NCI-H2081 treated with DMSO at 0.1 percent for 48 hours (cell line): ENCODE measurements at regions not wholly inside any gene's neighbourhood (a gene's known extent, or its start where the extent isn't known, plus 50 kb on each side); places are given as distances from the start of the nearest gene placed in this dataset.
"Not testable (repeated sequence)": the region's sequence is repeated elsewhere in the genome, so short reads cannot be mapped to it uniquely, and the experiment has no call there.

ENCODE experiments used
- DNase-seq: peaks from one replicate; lab custom pipeline; 2025; lab: John Stamatoyannopoulos, UW

DNA sequence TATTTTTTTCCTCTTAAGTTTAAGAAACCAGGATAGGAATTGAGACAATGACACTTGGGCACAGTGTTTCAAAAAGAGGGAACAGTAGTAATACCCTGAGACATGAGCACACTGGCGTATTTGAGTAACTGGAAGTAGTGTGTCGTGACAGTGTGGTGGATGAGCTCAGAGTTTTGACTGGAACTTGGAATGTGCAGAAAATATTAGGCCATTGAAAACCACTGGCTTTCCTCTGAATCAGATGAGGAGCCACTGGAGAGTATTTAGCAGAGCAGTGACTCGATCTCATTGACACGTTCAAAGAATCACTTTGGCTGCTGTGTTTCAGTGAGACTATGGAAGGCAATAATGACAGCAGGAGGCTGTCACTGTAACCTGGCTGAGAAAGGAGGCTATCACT is 1531.2 kb downstream of the STIM2 start:
- DNase-seq: no peak

DNA sequence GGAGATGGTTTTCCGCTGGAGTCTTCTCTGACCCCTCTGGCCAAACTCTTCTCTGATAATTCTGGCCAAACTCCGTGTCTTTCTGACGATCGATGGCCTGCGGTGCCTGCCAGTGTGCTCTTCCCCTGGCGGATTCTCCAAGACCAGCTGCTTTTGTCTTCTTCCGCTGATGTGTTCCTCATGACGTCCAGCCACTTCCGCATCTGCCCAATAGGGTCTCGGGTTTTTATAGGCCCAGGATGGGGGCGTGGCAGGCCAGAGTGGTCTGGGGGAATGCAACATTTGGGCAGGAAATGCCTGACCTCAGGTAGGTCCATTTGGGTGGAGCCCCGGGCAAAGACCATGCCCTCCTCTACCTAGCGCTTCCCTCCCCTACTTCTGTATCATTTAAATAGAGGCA is 1542.1 kb downstream of the STIM2 start:
- DNase-seq: no peak

DNA sequence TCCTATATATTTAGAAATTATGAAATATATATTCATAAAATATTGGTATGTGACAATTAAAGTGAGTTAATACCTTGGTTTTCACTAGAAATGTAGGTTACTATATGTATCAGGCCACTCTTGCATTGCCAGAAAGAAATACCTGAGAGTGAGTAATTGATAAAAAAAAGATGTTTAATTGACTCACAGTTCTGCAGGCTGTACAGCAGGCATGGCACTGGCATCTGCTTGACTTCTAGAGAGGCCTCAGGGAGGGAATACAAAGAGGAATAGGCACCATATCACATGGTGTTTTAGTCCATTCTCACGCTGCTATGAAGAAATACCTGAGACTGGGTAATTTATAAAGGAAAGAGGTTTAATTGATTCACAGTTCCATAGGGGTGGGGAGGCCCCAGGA is 1560.6 kb downstream of the STIM2 start:
- no peak for DNase-seq

DNA sequence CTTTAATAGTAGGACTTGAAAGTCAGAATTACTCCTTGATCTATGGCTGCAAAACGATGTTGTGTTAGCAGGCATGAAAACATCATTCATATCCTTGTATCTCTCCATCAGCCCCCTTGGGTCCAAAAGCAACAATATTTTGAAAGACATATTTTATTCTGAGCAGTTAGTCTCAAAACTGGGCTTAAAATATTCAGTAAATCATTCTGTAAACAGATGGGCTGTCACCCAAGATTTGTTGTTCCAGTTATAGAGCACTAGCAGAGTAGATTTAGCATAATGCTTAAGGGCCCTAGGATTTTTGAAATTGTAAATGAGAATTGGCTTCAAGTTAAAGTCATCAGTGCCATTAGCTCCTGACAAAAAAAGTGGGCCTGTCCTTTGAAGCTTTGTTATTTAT is 1565.6 kb downstream of the STIM2 start:
- no peak for DNase-seq

DNA sequence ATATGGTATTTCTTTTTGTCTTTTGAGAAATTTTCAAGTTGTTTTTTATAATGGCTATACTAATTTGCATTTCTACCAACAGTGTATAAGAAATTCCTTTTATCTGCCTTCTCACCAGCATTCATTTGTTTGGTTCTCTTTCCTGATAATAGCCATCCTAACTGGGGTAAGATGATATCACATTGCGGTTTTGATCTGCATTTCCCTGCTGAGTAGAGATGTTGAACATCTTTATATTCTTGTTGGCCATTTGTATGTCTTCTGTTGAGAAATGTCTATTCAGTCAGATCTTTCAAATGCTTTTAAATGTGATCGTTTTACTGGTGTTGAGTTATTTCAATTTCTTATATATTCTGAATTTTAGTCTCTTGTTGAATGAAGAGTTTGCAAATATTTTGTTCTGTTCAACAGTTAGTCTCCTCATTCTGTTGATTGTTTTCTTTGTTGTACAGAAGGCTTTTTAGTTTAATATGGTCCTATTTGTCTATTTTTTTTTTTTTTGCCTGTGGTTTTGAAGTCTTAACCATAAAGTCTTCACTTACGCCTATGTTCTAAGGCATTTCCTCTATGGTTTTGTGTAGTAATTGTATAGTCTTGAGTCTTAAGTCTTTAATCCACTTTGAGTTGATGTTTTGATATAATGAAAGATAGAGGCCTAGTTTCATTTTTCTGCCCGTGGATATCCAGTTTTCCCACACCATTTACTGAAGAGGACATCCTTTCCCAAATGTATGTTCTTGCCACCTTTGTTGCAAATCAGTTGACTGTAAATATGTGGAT is 1566.9 kb downstream of the STIM2 start:
- DNase-seq: no peak

DNA sequence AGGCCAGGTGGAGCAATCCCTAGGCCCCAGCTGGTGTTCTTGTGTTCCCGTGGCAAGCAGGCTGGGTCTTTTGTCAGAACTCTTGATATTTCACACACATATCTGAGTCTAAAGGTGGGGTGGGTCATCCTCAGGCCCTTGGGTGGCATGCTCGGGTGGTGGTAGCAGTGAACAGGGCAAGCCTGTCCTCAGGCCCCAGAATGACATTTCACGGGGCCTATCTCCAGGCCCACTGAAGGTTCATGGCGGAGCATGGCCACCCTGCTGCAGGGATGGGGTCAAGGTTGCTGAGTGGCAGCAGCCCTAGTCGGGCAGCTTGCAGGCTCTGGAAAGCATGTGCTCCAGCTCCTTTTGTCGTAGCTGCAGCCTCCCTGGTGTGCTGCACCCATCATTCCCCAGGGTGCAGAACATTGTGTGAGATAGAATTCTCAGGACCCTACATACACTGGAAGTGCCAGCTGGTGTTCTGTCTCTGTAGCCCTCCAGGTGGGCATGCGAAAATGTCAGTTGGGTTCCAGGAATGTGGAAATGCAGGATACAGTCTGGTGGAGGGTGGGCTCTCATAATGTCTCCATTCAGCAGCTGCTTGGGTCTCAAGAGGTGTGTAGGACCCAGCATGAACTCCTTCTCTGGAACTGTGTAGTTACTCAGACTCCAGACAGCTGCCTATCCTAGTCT is 1571.8 kb downstream of the STIM2 start:
- DNase-seq: no peak

DNA sequence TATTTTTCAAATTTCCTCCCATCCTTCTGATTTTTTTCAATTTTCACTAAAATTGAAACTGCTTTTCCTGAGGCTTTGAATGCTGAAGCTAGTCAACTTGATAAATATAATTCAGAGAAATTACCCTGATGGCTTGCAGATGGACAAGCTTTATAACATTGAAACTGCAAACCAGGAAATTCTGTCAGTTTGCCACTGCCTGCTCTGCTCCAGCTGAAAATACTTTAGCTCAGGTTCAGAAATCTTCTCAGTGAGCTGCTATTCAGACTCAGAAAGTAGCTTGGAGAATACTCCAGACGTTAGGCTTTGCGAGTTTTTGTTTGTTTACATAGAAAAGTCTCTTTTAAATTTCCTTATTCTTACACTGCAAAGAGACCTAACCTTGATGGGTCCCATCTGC is 1574.7 kb downstream of the STIM2 start:
- no peak for DNase-seq

DNA sequence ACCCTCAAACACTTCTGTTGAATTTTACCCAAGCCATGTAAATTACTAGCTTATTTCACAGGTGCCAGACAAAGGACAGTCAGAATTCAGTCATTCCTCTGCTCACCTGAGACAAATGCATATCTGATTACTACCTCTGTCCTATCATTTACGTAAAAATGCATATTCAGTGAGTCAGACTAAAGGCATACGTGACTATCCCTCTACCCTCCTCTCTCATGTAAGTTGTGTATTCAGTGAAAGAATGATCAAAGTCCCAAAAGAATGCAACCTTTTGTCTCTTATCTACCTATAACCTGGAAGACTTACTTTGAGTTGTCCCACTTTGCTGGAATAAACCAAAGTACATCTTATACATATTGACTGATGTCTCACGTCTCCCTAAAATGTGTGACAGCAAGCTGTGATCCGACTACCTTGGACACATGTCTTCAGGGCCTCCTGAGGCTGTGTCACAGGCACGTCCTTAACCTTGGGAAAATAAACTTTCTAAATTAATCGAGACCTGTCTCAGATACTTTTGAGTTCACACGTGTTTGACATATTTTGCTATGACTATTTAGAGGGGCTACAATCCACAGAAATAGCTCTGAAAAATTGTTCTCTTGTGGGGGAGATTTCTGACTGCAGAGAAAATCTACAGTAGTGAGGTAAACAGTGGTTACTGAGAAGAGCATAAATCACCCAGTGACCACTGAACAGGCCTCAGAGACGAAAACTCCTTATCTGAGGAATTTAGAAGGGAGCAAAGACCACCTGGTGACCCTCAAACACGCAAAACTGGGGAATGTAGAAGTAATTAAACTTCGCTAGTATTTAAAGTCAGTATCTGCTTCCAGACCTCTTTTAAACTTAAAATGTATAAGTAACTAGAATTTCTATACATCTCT is 1575.8 kb downstream of the STIM2 start:
- DNase-seq: no peak

DNA sequence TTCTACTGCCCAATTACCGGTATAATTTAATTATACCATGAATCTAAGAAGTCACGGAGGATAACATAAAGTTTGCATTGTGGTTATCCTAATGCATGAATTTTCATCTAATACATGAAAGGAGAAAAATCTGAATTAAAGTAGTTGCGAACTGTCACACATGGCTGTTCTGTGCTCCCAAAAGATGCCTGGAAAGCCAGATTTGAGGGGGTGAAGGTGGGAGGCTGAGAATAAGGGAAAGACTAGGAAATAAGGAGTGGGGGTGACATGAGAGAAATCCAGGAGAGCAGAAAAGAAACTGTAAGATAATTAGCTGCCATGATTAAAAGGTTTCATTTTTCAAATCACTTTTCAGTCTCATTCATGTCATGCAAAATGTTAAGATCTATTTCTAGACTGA is 1582.7 kb downstream of the STIM2 start:
- DNase-seq: no peak

DNA sequence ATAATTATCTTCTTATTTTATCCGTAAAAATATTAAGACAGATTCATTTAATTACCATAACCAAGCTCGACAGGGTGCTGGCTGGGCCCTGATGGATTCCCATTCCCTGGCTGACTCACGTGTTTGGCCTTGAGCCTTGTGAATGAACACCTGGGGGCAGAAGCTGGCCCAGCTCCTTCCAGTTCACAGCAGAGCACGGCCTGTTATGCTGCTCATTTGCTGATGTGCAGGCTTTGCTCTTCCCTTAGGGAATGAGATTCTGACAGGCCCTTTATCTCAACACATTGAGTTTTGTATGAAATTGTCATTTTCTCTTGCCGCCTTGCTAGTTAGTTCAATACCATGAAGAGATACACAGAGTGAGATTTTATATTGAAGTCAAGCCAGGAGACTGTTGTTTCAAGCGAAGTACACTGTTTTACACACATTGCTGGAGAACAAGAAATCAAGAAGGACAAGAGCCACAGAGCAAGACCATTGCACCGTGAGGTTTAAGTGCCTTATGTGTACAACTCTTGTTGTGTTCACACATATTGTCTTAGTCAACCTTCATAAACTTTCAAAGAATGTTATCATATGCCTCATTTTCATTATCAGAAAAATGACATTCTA is 1583.3 kb downstream of the STIM2 start:
- DNase-seq: no peak

DNA sequence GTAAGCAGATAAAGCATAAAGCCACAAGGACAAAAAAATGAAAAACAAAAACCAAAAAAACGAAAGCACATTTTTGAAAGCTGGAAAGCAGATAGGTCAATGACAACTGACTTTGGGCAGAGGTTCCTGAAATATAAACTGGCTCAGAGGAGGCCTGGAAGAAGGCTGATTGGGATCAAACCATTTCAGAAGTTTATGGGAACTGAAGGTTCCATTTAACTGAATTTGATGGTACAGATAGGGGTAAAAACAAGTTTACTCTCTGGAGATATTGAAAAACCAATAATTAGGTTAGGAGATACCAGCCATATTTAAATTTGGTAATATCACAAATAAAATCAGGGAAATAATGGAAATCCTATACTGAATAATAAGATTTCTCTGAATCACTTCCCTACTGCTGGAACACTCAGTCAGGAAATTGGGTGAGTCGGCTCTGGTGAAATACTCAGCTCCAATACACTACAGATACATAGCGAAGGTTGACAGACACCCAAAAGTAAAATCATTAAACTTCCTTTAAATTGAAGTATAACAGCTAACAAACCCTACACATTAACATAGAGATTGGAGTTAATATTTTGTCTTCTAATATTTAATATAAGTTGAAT is 1584.3 kb downstream of the STIM2 start:
- no peak for DNase-seq

DNA sequence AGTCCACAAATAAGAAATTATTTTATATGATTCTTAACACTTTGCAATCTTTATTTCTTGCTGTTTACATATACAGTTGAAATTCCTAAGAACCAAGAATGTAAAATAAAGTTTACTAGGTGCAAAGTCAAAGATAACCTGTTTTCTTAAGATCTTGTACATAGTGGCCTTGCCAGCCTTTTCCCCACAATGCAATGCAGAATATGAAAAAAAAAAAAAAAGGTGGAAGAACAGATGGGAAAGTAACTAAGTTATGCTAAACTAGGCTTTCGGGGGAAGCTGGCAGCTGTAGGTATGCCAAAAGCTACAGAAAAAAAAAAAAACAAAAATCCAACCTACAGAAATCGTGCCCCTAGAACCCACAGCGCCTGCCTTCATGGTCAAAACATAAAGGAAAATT is 1588.4 kb downstream of the STIM2 start:
- no peak for DNase-seq

DNA sequence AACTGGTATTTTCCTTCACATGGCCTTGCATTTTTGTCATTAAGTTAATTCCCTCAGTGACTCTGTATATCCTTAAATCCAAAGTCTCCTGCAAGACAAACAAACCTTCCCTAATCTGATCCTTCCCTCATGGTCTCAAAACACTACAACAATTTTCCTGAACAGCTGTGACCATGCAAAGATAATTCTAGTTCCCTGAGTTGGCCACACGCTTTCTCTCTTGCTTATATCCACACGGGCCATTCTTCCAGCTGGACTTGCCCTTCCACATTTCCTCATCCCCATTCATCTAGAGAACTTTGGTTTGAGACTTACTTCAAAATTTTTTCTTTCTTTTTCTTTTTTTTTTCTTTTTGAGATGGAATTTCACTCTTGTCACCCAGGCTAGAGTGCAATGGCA is 1590.7 kb downstream of the STIM2 start:
- DNase-seq: no peak

DNA sequence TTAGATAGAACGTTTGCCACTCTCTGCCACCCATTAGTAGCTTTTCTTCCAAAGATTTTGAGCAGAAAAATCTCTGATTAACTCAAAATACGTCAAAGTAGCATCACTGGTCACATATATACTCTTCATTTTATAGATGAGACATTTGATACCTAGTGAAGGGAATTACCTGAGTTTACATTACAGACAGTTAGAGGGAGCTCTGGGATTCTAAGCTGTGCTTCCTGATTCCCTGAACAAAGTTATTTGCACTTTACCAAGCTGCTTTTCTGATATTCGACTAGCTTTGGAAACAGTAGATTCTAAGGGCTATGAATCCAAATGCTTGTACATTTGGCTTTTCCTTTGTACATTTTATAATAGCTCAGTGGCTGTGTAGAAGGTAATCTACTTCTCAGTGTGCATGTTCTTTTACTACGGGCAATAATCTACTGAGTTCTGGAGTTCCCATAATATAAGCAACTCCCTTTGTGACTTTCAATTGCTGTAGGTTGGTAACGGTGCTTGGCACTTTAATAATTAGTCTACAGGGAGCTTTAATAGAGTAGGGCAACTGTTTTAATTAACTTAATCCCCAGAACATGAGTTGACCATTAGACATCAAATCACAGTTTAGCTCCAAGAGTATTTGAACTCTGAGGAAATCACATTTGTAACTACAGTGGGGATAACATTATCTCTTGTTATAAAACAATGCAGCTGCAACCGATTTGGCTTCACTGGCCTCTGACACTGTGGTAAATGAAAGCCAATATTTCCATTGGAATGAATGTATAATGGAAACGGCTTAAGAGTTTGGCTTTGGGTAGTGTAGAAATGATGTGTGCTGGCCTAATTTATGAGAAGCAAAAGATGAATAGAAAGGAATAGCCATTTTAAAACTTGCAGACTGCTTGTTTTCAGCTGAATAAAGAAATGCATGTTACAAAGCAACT is 1602.4 kb downstream of the STIM2 start:
- DNase-seq: no peak

DNA sequence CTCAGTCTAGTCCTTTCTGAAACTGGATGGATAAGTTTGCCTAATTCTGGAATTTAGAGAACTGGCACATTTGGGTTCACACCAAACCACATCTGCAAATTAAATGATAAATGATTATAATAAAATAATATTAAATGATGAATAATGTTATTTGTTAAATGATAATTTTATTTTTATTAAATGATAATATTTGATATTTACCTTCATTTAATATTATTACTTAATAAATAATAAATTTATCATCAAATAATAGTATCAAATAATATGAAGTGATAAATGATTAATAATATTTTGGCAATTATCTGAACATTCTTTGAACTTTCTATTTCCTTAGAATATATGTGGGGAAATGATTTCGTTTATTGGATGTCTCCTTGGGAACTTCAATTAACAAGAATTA is 1604.2 kb downstream of the STIM2 start:
- no peak for DNase-seq

DNA sequence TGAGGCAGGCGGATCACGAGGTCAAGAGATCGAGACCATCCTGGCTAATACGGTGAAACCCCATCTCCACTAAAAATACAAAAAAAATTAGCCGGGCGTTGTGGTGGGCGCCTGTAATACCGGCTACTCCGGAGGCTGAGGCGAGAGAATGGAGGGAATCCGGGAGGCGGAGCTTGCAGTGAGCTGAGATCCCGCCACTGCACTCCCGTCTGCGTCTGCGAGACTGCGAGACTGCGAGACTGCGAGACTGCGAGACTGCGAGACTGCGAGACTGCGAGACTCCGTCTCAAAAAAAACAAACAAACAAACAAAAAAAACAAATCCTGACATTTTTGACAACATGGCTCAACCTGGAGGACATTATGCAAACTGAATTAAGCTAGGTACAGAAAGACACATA is 1606.2 kb downstream of the STIM2 start:
- DNase-seq: not testable (repeated sequence)

DNA sequence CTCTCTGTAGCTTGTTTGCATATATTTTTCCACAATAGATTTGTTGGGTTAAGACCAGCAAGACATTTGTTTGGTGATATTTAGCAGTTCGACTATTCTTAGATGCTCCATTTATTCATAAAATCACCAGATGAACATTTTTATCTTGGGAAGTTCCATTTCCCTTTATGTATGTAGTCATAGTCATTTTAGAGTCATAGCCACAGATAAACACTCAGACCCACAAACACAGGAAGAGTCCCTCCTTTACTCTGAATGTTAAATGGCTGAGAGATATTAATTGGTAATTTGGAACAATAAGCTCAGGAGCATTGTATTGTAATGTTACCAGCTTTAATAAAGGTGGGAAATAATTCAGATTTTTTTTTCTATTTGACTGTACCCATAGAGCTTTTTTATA is 1608.7 kb downstream of the STIM2 start:
- DNase-seq: no peak

DNA sequence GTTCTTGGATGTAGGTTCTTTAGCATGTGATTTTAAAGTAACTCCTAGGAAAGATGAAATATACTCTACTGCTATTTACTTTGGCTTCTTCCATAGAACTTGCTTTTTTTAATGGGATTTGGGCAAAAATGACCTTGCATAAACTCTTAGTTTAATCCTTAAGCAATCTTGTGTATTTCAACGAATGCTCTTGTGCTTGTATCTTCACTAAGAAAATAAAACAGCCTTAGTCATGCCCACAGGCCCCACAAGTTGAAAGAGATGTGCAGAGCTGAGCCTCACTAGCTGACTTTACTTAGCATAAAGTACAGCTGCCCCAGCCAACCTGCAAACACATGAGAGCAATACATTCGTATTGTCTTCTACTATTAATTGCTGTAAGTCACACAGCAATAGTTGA is 1609.2 kb downstream of the STIM2 start:
- no peak for DNase-seq

DNA sequence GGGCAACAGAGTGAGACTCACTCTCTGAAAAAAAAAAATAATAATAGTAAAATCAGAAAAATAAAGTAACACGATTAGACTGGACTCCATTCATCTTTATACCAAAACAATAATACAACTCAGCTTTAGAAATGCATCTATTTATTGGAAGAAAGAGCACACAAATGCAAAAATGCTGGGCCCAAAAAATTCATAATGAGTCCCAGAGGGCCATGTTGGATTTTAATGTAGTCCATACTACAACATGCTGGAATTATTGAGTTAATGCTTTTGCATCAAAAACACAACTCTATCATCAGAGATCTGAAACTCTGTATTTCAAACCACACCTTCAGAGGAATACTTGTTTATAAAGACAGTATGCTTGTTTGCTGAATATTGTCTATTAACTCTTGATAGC is 1614.7 kb downstream of the STIM2 start:
- no peak for DNase-seq

DNA sequence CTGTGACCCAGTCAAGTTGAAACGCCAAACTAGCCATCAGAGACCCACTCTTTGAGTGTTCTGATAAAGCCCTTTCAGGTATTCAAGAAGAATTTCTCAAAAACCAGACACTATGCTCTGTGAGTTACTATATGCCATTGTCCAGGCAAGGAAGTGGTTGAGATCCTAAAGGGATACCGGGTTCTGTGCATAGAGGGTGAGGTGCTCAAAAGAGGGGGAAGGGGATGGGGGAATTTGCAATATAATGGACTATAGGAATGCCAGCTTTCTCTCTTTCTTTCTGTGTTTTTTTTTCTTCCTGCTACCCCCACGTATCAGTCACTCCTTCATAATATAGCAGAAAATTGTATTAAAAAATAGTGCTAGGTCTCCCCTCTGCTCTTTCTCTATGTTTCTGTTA is 1619.0 kb downstream of the STIM2 start:
- no peak for DNase-seq

DNA sequence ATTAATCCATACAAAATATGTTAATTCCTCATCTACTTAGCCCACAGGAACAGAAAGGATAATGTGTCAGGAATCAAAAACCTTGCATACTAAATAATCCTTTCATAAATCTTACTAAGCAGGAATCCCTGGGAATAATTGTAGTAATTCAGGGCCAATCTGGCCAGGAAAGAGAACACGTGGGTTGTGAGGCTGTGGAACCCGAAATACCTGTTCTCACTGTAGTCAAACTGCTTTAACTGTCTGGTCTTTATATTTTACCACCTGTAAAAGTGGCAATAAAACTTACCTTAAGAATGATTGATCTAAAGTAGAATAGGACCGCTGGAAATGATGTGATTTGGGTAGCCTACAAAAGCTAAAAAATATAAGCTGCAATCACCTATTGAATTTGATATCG is 1620.9 kb downstream of the STIM2 start:
- DNase-seq: no peak
